GM21390 (cell line): ENCODE measurements at regions not wholly inside any gene's neighbourhood (a gene's known extent, or its start where the extent isn't known, plus 50 kb on each side); places are given as distances from the start of the nearest gene placed in this dataset.

ENCODE experiments used
- ATAC-seq: cut with Tn5 transposase; IDR thresholded peaks from one replicate; pipeline ENCODE4 v1.9.1; 2021; ENCODE audit not compliant: unreplicated experiment

DNA sequence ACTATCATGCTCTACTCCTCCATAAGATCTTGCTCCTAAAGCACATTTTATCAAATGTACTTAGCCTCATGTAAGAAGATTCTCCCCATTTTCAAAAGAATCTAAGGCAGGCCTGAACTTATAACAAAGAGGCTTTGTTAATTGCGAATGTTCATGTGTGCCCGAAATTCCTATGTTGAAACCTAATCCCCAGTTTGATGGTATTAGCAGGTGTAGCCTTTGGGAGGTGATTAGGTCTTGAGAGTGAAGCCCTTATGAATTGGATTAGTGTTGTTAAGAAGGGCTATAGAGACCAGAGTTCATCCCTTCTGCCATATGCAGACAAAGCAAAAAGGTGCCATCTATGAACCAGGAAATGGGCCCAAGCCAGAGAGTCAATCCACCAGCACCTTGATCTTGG is 234.5 kb downstream of the PAX3 start:
- no peak for ATAC-seq

DNA sequence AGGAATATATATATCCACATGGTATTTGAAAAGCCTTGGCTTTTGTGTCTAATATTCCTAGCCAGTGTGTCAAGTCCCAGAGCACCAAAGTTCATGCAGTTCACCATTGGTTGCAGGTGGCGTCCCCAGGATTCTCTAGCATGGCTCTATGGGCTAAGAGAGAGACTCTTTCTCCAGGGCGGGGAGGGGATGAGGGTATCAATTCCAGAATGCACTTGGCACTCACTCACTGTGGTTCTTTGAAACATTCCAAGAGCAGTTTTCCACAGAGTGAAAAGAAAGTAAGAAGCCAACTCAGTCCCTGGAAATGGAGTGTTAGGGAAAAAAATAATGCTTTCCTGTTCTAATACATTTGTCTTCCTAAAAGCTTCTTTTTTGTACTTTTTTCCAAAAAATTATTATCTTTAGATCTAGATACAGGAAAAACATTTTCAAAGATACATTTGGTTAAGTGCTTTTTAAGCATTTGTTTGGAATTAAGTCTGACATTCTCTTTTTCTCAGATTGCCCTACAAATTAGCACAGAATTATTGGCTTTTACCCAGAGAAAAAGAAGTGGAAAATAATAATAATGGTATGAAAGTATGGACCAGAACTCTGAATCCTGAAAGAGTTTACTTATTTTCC is 239.9 kb downstream of the PAX3 start:
- ATAC-seq: no peak

DNA sequence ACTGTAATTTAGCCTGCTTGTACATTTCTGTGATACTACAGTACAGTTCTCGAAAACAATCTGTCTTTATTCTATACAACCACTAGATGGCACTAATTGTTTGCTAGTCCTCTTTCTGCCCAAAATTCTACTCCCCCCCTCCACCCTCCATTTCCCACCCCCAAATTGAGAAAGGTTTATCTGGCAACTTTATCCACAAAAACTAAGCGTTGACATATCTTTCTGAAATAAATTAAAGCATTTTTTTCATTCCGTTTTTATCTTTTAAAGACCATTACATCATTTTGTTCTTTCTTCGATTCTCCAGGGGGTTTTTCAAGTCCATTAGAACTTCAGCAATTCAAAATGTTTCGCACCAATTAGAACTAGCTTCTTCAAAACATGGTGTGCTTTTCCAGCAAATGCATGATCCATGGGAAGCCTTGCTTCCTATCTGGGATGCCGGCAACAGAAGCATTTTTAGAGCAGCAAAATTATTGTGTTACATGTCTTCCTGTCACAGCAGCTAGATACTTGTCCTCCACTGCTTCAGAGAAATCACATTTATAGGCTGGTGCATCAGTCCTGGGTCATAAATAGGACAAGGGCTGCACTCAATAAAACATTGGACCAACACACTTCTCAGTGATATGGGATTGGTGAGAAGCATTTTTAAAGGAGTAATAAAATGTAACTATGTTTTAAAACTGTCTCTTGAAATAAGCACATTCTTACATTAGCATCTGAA is 241.3 kb downstream of the PAX3 start:
- no peak for ATAC-seq

DNA sequence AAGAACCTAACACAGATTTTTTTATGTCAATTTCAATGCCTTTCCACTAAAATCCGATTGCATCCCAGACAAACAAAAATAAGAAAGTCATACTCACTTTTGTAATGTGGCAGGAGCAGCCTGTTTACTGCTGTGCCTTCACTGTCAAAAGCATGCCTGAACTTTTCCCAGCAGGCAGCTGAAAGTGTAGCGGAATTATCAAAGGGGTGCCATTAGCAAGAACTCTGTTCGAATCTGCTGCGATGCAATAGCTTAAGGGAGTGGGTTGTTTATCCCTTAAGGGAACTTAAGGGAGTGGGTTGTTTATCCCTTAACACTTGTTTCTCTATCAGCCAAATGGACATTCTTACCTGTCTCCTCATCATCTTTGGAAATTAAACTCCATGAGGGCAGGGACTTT is 243.5 kb downstream of the PAX3 start:
- no peak for ATAC-seq

DNA sequence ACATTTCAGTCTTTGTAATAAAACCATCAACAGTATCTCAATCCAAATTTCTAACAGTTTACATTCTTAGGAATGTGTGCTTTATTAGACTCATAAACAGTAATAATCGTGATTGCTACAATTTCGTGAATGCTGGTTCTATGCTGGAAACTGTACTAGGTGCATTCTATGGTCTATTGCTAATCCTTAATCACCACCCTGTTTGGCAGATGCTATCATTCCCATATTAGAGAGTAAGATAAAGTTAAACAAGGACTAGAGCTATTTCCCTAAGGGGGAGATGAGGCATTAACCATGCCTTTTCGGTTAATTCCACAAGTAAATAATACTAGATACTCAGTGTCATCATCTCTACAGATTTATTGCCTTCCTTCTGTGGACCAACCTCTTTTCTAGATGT is 244.0 kb downstream of the PAX3 start:
- no peak for ATAC-seq

DNA sequence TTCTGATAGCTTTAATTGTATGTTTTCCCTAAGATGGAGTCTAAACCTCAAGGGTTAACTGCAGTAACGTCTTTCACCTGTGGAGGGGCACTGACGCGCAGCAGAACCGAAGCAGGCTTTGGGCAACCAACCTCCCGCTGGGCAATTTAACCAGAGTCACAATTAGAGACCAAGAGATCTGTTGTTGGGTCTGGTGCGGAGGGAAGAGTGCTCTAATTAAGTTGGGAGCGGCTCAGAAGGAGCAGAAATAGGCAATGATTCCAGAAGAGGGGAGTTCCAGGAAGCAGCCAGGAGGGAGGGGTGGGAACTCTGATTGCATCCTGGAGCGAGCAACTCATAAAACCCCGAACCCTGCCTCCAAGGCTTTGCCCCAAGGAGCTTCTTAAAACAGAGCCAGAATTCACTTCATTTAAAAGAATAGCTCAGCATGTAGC is 245.8 kb downstream of the PAX3 start:
- ATAC-seq: peak; percentile 61

DNA sequence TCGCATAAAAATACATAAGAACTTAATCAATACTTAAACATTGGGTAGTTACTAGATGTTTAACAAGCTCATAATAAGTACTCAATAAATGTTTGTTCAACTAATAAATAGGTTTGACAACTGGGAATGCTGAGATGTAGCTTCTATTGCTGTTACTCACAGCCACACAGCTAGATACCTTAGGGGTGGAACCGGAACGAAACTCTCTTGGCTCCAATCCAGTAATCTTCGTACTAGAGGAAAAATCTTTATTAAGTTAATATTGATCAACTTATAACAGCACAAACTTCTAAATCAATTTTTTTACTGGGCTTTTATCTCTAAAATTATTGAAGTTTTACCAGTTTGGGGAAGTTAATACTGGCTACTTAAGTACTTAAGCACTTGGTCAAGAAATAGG is 247.8 kb downstream of the PAX3 start:
- no peak for ATAC-seq

DNA sequence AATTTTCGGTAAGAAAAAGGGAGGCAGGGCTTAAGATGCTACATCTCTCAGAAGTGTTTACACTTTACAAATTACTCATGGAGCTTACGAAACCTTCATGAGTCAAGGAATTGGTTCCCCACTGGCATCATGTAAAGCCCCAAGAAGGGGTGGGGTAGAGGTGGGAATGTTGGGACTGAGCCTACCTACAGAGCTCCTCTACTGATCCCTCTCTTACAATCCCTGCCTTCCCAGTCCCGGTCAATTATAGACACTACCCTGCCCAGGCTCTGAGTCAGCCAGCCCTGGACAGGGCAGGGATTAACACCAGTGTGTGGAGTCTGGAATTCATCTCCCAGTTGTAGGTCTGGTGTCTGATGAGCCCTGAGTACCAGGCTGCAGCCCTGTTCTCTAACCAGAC is 248.9 kb downstream of the PAX3 start:
- no peak for ATAC-seq

DNA sequence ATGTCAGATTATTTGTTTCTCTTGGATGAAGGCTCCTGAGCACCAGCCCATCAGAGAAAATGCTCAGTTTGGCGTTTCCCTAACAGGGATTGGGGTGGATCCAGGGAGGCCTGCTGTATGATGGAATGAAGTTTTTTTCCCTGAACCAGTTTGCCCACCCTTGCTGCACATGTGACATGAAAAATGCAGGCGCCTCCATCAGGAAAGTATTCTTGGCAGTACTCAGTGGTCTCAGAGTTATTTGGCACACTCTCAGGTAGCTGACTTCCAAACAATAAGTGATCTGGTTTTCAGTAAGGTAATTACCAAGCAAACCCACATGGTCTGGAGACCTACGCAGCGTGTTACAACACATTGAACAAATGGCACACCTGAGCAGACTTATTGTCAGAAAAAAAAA is 254.9 kb downstream of the PAX3 start:
- no peak for ATAC-seq

DNA sequence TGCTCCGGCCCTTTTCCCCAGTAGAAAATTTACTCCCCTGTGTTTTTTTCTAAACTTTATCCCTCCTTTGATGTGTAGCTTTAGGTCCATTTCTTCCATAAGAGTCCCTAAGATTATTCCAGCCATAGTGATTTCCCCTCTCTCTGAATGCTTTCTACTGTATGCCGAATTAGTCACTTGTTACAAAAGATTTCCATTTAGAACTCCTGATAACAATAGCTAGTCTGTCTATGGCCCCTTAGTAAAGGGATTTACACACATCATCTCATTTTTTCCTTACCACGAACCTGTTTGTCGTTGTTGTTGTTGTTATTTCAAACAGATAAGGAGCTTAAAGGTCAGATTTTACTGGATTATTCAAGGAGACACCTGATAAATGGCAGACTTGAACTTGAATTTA is 256.1 kb downstream of the PAX3 start:
- ATAC-seq: no peak

DNA sequence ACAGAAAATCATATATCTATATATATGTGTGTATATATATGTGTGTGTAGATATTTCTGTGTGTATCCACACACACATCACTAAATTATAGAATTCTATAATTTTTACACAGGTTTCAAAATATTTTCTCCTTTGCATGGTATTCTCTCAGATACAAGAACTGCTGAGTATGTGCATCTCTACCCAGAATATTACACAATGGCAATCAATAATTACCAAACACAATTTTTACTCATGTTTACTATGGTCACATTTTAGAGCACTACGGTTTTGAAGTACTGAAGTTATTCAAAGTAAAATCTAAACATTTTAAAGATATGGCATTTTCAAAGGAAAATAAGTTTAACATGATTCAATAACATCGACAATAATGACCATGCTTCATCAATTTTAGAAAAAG is 258.5 kb downstream of the PAX3 start:
- no peak for ATAC-seq

DNA sequence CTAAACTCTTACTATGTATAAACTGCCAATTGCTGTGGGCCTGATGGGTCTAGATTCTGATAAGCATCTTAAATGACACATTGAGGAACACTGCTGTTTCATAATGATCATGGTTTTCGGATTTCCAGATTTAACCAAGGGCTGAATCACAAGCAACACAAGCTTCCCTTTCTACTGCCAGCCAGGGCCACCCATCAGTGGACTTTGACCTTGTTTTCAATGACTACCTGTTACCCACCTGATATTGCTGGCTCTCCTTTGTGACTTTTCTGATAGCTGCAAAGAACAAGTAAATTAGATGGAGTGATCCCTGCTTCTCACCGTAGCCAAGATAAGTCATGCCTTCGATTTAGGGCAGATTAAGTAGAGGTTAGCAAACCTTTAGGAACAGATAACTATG is 259.0 kb downstream of the PAX3 start:
- no peak for ATAC-seq

DNA sequence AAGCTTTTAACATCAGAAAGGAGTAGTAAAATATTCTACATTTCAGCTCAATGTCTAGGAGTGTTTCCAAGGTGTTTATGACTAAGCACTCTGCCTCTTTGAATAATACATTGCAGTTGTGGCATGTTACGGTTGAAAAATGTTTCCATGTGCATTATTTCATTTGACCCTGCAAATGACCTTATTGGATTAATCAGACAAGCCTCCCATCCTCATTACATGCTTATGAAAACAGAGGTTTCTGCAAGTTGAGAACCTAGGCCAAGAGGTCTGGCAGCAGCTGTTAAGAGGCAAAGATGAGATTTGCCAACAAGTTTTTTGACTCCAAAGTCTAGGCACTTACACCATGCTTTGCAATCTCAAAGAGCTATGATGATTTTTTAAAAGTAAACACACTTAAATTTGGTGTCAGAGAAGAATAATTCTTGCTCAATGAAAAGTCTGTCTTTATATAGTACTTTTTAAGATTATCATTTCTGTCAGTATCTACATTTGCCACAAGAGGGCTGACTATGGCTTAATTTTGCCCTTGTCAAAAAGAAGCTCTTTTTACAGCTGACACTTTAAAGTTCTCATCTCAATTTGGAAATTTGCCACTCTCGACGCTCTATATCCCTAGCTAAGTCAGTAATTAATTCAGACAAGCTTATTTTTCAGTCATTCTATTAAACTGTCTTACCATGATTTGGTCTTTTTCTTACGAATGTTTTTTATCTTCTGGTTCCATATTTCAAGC is 260.6 kb downstream of the PAX3 start:
- no peak for ATAC-seq

DNA sequence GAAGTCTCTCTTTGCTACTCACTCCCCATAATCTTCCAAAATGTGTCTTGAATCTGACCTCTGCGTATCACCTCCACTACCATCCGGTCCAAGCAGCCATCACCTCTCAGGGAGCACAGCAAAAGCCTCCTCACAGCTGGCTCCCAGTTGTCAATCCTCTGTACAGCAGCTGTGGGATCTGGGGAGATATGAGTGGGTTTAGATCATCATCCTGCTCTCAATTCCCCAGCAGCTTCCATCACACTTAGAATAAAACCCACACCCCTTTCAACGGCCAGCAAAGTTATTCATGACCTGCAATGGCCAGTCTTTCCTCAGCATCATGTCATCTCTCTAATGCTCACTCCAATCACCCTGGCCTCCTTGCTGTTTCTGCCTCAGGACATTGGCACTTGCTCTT is 261.6 kb downstream of the PAX3 start:
- ATAC-seq: no peak

DNA sequence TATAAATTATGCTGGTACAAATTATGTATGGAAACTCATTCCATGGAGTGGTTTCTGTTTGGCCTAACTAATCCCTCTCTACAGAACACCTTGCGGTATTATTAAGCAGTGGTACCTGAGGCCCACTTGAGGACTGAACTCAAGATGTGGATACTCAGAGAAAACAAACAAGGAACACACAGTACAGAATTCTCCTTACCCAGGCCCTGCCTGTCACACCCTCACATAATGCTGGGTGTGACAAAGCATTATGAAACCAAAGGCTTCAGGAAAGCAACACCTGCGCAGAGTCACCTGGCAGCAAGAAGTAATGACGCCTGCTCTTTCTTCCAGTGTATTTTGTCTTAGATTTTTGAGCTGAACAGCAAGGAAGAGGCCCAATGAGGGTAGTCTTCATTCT is 264.7 kb downstream of the PAX3 start:
- no peak for ATAC-seq

DNA sequence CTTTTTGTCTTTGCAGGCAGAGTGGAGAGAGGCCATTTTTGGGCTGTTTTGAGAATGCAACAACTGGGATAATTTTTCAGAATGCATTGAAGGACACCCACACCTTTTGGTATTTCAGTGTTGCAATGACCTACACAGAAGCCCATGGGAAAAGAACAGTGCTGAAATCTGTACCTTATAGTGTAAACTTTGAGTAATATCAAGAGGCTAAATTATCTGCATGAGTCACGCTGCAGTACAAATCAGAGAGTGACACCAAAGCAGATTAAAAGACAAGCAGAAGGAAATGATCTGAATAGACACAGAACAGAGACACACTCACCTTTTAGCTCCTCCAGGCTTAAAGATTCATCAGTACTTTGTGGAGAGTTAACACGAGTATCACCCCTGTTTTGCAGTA is 265.3 kb downstream of the PAX3 start:
- no peak for ATAC-seq

DNA sequence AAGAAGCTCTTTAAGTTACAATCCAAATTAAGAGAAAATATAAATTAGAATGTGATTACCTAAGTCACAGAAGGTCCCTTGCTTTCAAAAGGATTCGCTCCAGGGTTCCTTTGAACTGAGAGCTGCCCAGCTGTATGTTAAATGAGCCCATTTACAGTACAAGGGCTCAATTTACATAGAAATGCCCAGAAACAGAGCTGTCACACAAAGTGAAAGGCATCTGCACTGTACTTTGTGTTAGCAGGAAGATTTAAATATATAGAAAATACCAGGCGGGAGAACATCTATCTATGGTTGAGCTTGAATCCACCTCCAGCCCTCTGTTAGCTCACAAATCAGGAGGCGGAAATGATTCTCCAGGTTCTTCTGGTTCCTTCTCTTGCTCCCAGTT is 272.9 kb downstream of the PAX3 start:
- ATAC-seq: no peak

DNA sequence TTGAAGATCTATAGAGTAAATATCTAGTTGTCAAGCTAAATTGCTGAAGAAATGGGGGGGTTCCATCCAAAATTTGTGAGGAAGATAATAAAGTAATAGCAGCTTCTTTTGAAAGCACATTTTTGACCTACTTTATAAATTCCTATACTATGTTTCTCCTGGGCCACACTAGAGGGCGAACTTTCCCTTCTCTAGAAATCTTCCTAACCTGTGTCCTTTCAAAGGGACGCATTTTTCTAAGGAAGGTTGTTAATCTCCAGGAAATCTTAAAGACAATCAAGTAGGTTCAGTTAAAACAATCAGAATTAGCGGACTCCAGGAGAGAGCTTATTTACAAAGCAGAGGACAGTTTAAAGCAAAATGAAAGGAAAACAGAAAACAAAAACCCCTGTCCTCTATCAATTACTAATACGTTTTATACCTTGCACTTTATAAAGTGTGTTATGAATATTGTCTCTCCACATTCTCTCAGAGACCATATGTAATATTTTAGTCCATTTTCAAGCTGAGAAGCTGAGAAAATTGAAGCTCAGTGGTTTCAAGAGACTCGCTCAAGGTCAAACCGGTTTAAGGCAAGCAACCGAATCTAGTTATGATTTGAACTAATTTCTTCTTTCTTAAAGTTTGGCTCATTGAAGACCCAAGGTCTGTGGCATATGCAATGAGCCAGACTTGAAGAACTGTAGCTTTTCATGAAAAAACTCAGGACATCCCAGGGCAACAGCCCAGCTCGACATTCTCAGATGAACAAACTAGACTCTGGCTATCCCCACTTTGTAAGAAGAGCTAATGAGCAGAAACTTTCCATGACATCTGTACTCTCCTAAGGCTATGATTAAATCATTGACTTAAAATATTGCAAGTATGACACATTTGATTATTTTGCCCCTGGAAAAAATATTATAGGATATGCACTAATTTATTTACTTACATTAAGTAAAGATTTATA is 273.6 kb downstream of the PAX3 start:
- ATAC-seq: no peak

DNA sequence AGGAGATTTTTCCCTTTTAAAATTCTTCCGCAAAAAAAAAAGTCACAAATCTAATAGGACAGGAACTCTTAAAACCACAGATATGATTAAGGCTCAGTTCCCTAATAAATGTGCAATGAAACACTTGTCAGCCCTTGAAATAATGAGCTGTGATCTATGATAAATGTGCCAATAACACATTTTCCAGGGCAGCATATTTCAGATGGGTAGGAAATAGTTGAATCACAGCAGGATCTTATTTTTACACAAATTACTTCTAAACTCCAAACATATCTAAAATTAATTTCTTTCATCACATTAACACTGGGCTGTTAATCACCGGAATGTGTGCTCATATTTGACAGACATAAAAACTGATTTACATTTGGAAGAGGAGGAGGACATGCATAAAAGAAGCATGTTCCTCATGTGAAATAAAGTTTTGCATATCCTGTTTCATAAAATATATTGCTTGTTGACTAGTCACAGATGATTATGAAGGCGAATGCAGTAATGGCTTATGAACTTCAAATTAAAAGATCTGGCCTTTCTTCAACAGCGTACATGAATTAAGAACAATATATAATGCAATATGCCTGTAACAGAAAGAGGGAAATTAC is 281.4 kb downstream of the PAX3 start:
- ATAC-seq: no peak

DNA sequence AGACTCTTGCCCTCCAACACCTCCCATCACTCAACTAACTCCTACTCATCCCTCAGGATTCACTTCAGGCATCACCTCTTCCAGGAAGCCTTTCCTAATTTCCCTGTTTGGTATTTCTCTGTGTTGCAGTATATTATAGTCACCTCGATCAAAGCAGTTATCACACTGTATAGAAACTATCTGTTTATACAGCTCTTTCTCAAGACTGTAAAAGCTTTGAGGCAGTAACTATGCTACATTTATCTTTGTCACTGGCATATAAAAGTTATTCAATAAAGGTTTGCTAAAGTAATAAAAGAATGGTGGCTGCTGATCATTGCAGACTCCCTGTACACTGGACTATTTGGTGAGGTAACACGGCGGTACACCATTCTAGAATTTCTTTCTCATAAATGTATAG is 284.9 kb downstream of the PAX3 start:
- ATAC-seq: no peak

DNA sequence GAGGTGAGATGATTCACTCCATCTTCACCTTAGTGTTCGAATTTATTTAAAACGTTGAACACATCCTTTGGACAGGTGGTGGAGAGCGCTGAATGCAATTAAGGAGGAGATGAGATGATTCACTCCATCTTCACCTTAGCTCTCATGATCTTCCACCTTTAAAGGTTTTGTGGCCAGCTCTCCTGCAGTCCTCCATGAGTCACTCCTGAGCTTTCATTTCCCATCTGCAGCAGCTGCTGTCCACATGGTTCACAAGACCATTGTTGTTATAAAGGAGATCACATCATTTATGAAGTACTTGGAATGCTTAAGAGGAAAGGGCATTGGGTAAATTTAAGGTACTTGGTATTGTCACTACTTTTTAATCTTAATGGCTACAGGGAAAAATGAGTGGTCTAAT is 298.5 kb downstream of the PAX3 start:
- no peak for ATAC-seq
